Neural crest cell (in vitro differentiated cells): ENCODE measurements at regions not wholly inside any gene's neighbourhood (a gene's known extent, or its start where the extent isn't known, plus 50 kb on each side); places are given as distances from the start of the nearest gene placed in this dataset.

Experiments
- DNase-seq: peaks from one replicate; pipeline ENCODE4 v3.0.0; 2021; ENCODE audit warnings: low read depth, mixed read lengths, low spot score
- H3K27ac Mint-ChIP-seq: one replicate; pipeline ENCODE4 v1.8.0; 2021; ENCODE audit warnings: mild to moderate bottlenecking, mixed read lengths; ENCODE audit not compliant: unreplicated experiment
- H3K27me3 Mint-ChIP-seq: 2 replicates; pipeline ENCODE4 v1.8.0; 2021; ENCODE audit warnings: low read depth, mild to moderate bottlenecking, mixed read lengths
- H3K36me3 Mint-ChIP-seq: 2 replicates; pipeline ENCODE4 v1.8.0; 2021; ENCODE audit warnings: low read depth, mild to moderate bottlenecking, mixed read lengths
- H3K4me1 Mint-ChIP-seq: 2 replicates; pipeline ENCODE4 v1.8.0; 2021; ENCODE audit warnings: mixed read lengths
- H3K4me3 Mint-ChIP-seq: one replicate; pipeline ENCODE4 v1.8.0; 2021; ENCODE audit warnings: mild to moderate bottlenecking, mixed read lengths
- H3K9me3 Mint-ChIP-seq: 2 replicates; pipeline ENCODE4 v1.8.0; 2021; ENCODE audit warnings: mixed read lengths
- TF ChIP-seq, protein P1 (sequence below): fragments of 200-600 bp; sonication (generic); conservative IDR thresholded peaks from 2 replicates; pipeline ENCODE4 v1.5.0; 2021; ENCODE audit warnings: antibody characterized with exemption, mild to moderate bottlenecking

GRCh38 chrX:45372151-45372550 is 171.5 kb upstream of the DIPK2B start:
- no peak for DNase-seq
- Mint-ChIP-seq H3K4me1 (no peaks in the 10 kb centered on the region), H3K9me3 (peaks cover 44% of the 10 kb centered on the region), H3K27me3 (no peaks in the 10 kb centered on the region), H3K4me3 (no peak overlapping the region), H3K27ac (no peak overlapping the region), H3K36me3 (peaks cover 5% of the 10 kb centered on the region)
- TF ChIP-seq, protein P1, sequence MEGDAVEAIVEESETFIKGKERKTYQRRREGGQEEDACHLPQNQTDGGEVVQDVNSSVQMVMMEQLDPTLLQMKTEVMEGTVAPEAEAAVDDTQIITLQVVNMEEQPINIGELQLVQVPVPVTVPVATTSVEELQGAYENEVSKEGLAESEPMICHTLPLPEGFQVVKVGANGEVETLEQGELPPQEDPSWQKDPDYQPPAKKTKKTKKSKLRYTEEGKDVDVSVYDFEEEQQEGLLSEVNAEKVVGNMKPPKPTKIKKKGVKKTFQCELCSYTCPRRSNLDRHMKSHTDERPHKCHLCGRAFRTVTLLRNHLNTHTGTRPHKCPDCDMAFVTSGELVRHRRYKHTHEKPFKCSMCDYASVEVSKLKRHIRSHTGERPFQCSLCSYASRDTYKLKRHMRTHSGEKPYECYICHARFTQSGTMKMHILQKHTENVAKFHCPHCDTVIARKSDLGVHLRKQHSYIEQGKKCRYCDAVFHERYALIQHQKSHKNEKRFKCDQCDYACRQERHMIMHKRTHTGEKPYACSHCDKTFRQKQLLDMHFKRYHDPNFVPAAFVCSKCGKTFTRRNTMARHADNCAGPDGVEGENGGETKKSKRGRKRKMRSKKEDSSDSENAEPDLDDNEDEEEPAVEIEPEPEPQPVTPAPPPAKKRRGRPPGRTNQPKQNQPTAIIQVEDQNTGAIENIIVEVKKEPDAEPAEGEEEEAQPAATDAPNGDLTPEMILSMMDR = no peak

DNA sequence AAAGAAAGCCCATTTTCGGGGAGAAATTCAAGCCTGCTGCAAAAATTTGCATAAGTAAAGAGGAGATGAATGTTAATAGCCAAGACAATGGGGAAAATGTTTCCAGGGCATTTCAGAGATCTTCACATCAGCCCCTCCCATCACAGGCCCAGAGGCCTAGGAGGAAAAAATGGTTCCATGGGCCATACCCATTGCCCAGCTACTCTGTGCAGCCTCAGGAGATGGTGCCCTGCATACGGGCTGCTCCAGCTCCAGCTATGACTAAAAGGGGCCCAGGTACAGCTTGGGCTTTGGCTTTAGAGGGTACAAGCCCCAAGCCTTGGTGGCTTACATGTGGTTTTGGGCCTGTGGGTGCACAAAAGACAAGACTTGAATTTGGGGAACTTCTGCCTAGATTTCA is 168.0 kb upstream of the DIPK2B start:
- peaks cover 31% of the 10 kb centered on the region for H3K9me3 Mint-ChIP-seq
- DNase-seq = no peak
- TF ChIP-seq, protein P1 = no peak
- H3K27ac Mint-ChIP-seq = no peak overlapping the region
- no peaks in the 10 kb centered on the region for H3K4me1 Mint-ChIP-seq
- no peaks in the 10 kb centered on the region for H3K27me3 Mint-ChIP-seq
- peaks cover 5% of the 10 kb centered on the region for H3K36me3 Mint-ChIP-seq
- H3K4me3 Mint-ChIP-seq = no peak overlapping the region

GRCh38 chrX:45363596-45363995 is 162.9 kb upstream of the DIPK2B start:
- Mint-ChIP-seq H3K9me3 (peaks cover 19% of the 10 kb centered on the region), H3K4me1 (no peaks in the 10 kb centered on the region), H3K27me3 (no peaks in the 10 kb centered on the region), H3K27ac (no peak overlapping the region), H3K4me3 (no peak overlapping the region), H3K36me3 (peaks cover 5% of the 10 kb centered on the region)
- no peak for DNase-seq
- TF ChIP-seq, protein P1 = no peak

GRCh38 chrX:45360571-45360970 is 159.9 kb upstream of the DIPK2B start:
- Mint-ChIP-seq H3K27ac (no peak overlapping the region), H3K9me3 (peaks cover 18% of the 10 kb centered on the region), H3K27me3 (no peaks in the 10 kb centered on the region), H3K36me3 (peaks cover 3% of the 10 kb centered on the region), H3K4me3 (no peak overlapping the region), H3K4me1 (no peaks in the 10 kb centered on the region)
- no peak for DNase-seq
- TF ChIP-seq, protein P1 = no peak

DNA sequence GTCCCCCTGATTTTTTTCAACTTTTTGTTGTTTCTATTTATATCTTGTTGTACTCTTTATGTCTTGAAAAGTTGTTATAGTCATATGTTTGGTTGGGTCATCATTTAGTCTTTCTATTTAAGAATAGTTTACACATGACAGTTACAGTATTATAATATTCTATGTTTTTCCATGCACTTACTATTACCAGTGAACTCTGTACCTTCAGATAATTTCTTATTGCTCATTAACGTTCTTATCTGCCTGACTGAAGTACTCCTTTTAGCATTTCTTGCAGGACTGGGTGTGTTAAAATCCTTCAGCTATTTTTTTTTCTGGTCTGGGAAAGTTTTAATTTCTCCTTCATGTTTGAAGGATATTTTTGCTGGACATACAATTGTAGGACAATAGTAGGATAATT is 157.7 kb upstream of the DIPK2B start:
- TF ChIP-seq, protein P1 = no peak
- no peak overlapping the region for H3K27ac Mint-ChIP-seq
- H3K4me3 Mint-ChIP-seq = no peak overlapping the region
- H3K9me3 Mint-ChIP-seq = peaks cover 20% of the 10 kb centered on the region
- DNase-seq = no peak
- H3K36me3 Mint-ChIP-seq = peaks cover 3% of the 10 kb centered on the region
- H3K27me3 Mint-ChIP-seq = no peaks in the 10 kb centered on the region
- H3K4me1 Mint-ChIP-seq = no peaks in the 10 kb centered on the region

DNA sequence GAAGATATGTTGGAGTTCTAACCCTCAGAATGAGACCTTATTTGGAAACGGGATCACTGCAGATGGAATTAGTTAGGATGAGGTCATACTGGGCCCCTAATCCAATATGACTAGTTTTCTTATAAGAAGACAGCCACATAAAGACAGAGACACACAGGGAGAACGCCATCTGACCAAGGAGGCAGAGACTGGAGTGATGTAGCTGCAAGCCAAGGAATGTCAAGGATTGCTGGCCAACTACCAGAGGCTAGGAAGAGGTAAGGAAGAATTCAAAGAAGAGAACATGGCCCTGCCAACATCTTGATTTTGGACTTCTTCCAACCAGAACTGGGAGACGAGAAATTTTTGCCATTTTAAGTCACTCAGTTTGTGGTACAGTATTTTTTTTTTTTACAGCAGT is 152.8 kb upstream of the DIPK2B start:
- no peak for DNase-seq
- TF ChIP-seq, protein P1 = no peak
- Mint-ChIP-seq H3K27ac (no peak overlapping the region), H3K4me1 (no peaks in the 10 kb centered on the region), H3K27me3 (no peaks in the 10 kb centered on the region), H3K9me3 (peaks cover 32% of the 10 kb centered on the region), H3K36me3 (peaks cover 3% of the 10 kb centered on the region), H3K4me3 (no peak overlapping the region)
